ENCODE measurements at regions not wholly inside any gene's neighbourhood (a gene's known extent, or its start where the extent isn't known, plus 50 kb on each side); places are given as distances from the start of the nearest gene placed in this dataset.

GRCh38 chr2:20563251-20563650 is 87.6 kb downstream of the HS1BP3 start:
- ChIA-PET POLR2A (interaction anchor here (5.3 kb wide), 1 partner anchor 116 kb away, joined by 29 read pairs; the partner anchor contains the start of gene RHOB), CTCF (interaction anchor here (0.7 kb wide), 1 partner anchor 14 kb away, joined by 3 read pairs; no protein-coding TSS in a partner anchor)
- TF ChIP-seq CTBP1 (IDR thresholded peaks at IDR 0.05; ENCODE audit: borderline replicate concordance) (no peak), HDGF (IDR thresholded peaks at IDR 0.05; ENCODE audit: borderline replicate concordance) (no peak), FOXM1 (IDR thresholded peaks at IDR 0.05; ENCODE audit: borderline replicate concordance) (no peak), PKNOX1 (IDR thresholded peaks at IDR 0.05) (no peak), FOXK2 (IDR thresholded peaks at IDR 0.05) (no peak), TARDBP (IDR thresholded peaks at IDR 0.05) (no peak), ARNT (IDR thresholded peaks at IDR 0.05) (no peak), FOXA1 (IDR thresholded peaks at IDR 0.05) (no peak)
- DNase-seq (ENCODE audit: extremely low spot score) = no peak

- ChIA-PET CTCF (no interaction called here), POLR2A (interaction anchor here (5.3 kb wide), 1 partner anchor 116 kb away, joined by 29 read pairs; the partner anchor contains the start of gene RHOB)
- no peak for DNase-seq (ENCODE audit: extremely low spot score)
- no peak for TF ChIP-seq CTBP1 (IDR thresholded peaks at IDR 0.05; ENCODE audit: borderline replicate concordance)
- no peak for TF ChIP-seq ELF4 (IDR thresholded peaks at IDR 0.05)
- TF ChIP-seq HDGF (IDR thresholded peaks at IDR 0.05; ENCODE audit: borderline replicate concordance) = no peak
- no peak for TF ChIP-seq ZNF384 (IDR thresholded peaks at IDR 0.05)
- no peak for TF ChIP-seq ARNT (IDR thresholded peaks at IDR 0.05)
- no peak for TF ChIP-seq TARDBP (IDR thresholded peaks at IDR 0.05)
- TF ChIP-seq SUZ12 (IDR thresholded peaks at IDR 0.05) = no peak
- no peak for TF ChIP-seq BHLHE40 (IDR thresholded peaks at IDR 0.05; ENCODE audit: borderline replicate concordance)
- no peak for TF ChIP-seq LEF1 (IDR thresholded peaks at IDR 0.05; ENCODE audit: borderline replicate concordance)
- TF ChIP-seq PKNOX1 (IDR thresholded peaks at IDR 0.05) = no peak
- TF ChIP-seq FOXK2 (IDR thresholded peaks at IDR 0.05) = no peak
Measured at GRCh38 chr2:20563833-20564232, 87.1 kb downstream of the HS1BP3 start.

GRCh38 chr2:20565101-20565622 is 85.7 kb downstream of the HS1BP3 start:
- TF ChIP-seq BHLHE40 (IDR thresholded peaks at IDR 0.05; ENCODE audit: borderline replicate concordance) (no peak), FOXM1 (IDR thresholded peaks at IDR 0.05; ENCODE audit: borderline replicate concordance) (no peak), CTBP1 (IDR thresholded peaks at IDR 0.05; ENCODE audit: borderline replicate concordance) (no peak), HDGF (IDR thresholded peaks at IDR 0.05; ENCODE audit: borderline replicate concordance) (no peak), FOXA1 (IDR thresholded peaks at IDR 0.05) (no peak), ZNF384 (IDR thresholded peaks at IDR 0.05) (no peak), SP1 (IDR thresholded peaks at IDR 0.05) (no peak), ARNT (IDR thresholded peaks at IDR 0.05) (no peak), L3MBTL2 (conservative IDR thresholded peaks at IDR 0.05) (no peak), LEF1 (IDR thresholded peaks at IDR 0.05; ENCODE audit: borderline replicate concordance) (no peak), SUZ12 (IDR thresholded peaks at IDR 0.05) (no peak), PKNOX1 (IDR thresholded peaks at IDR 0.05) (no peak)
- CTCF ChIA-PET = no interaction called here
- POLR2A ChIA-PET = interaction anchor here (1.6 kb wide), 1 partner anchor 118 kb away, joined by 7 read pairs; the partner anchor contains the start of gene RHOB

GRCh38 chr2:20565623-20566236 is 85.2 kb downstream of the HS1BP3 start:
- ChIA-PET POLR2A (interaction anchor here (1.0 to 1.6 kb wide), 2 partner anchors 9 to 119 kb away, joined by 5 to 7 read pairs; partner anchors contain the start of gene RHOB), CTCF (no interaction called here)
- DNase-seq (ENCODE audit: extremely low spot score) = no peak
- TF ChIP-seq ELF4 (IDR thresholded peaks at IDR 0.05) (no peak), HDGF (IDR thresholded peaks at IDR 0.05; ENCODE audit: borderline replicate concordance) (no peak), FOXK2 (IDR thresholded peaks at IDR 0.05) (no peak)

More at GRCh38 chr2:20565101-20565622, 85.7 kb downstream of the HS1BP3 start:
- no peak for DNase-seq (ENCODE audit: extremely low spot score)

GRCh38 chr2:20566331-20566730 is 84.6 kb downstream of the HS1BP3 start:
- POLR2A ChIA-PET = interaction anchor here (1.0 to 1.6 kb wide), 2 partner anchors 9 to 119 kb away, joined by 5 to 7 read pairs; partner anchors contain the start of gene RHOB
- no peak for DNase-seq (ENCODE audit: extremely low spot score)
- TF ChIP-seq TARDBP (IDR thresholded peaks at IDR 0.05) (no peak), FOXK2 (IDR thresholded peaks at IDR 0.05) (no peak), PKNOX1 (IDR thresholded peaks at IDR 0.05) (no peak), ELF4 (IDR thresholded peaks at IDR 0.05) (no peak), BHLHE40 (IDR thresholded peaks at IDR 0.05; ENCODE audit: borderline replicate concordance) (no peak), CTBP1 (IDR thresholded peaks at IDR 0.05; ENCODE audit: borderline replicate concordance) (no peak), HDGF (IDR thresholded peaks at IDR 0.05; ENCODE audit: borderline replicate concordance) (no peak), ARNT (IDR thresholded peaks at IDR 0.05) (no peak), ZNF384 (IDR thresholded peaks at IDR 0.05) (no peak), FOXA1 (IDR thresholded peaks at IDR 0.05) (no peak), L3MBTL2 (conservative IDR thresholded peaks at IDR 0.05) (no peak), SP1 (IDR thresholded peaks at IDR 0.05) (no peak), FOXM1 (IDR thresholded peaks at IDR 0.05; ENCODE audit: borderline replicate concordance) (no peak), LEF1 (IDR thresholded peaks at IDR 0.05; ENCODE audit: borderline replicate concordance) (no peak)
- CTCF ChIA-PET = no interaction called here
